Gastroesophageal sphincter (tissue), 3 donors: ENCODE measurements at regions not wholly inside any gene's neighbourhood (a gene's known extent, or its start where the extent isn't known, plus 50 kb on each side); places are given as distances from the start of the nearest gene placed in this dataset.

ENCODE experiments used
- POLR2A ChIP-seq, 2 donors: fragments of 450-650 bp; IDR thresholded peaks; one replicate each; pipeline ENCODE4 v1.6.1; 2017; ENCODE audit warnings: antibody characterized with exemption in 2 of 2, mild to moderate bottlenecking in 2 of 2, moderate library complexity in 1 of 2
- POLR2AphosphoS5 ChIP-seq: sonication (generic); formaldehyde crosslinking; IDR thresholded peaks from one replicate; pipeline ENCODE4 v1.6.1; 2017; ENCODE audit warnings: antibody characterized with exemption
- TF ChIP-seq, protein P1 (sequence below), 4 experiments: fragments of 200-600 bp in 2 of 4; fragments of 450-650 bp in 2 of 4; sonication (generic) in 1 of 4; IDR thresholded peaks; one replicate each; pipeline ENCODE4 v1.5.1; 2017 to 2019; ENCODE audit warnings: antibody characterized with exemption in 4 of 4, mild to moderate bottlenecking in 2 of 4, moderate library complexity in 2 of 4

DNA sequence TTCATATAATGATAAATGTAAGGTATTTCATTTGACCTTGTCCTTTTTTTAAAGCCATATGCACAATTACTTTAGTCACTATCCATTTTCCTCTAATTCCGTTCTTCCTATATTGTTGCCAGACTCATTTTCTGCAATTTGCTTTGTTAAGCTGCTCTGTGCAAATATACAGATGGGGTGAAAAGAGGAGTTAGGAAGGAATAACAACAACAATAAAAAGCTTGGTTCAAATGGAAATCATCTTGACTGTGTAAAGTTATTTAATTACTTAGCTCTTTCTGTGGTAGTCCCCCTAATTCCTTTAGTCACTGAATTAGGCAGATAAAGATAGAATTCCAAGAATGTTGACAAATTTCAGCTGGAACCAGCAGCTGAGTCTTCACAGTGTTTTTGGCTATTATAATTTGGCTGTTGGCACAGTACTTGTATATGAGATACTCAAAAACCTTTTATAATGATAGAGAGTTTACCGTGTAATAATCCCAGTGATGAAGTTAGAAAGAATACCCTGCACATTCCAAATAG is 838.0 kb downstream of the RPS29 start:
- TF ChIP-seq POLR2A (IDR thresholded peaks at IDR 0.05) (no peak), POLR2AphosphoS5 (no peak)
- TF ChIP-seq, protein P1, sequence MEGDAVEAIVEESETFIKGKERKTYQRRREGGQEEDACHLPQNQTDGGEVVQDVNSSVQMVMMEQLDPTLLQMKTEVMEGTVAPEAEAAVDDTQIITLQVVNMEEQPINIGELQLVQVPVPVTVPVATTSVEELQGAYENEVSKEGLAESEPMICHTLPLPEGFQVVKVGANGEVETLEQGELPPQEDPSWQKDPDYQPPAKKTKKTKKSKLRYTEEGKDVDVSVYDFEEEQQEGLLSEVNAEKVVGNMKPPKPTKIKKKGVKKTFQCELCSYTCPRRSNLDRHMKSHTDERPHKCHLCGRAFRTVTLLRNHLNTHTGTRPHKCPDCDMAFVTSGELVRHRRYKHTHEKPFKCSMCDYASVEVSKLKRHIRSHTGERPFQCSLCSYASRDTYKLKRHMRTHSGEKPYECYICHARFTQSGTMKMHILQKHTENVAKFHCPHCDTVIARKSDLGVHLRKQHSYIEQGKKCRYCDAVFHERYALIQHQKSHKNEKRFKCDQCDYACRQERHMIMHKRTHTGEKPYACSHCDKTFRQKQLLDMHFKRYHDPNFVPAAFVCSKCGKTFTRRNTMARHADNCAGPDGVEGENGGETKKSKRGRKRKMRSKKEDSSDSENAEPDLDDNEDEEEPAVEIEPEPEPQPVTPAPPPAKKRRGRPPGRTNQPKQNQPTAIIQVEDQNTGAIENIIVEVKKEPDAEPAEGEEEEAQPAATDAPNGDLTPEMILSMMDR (IDR thresholded peaks at IDR 0.05), result no peak
